GM13977 (cell line): ENCODE measurements at regions not wholly inside any gene's neighbourhood (a gene's known extent, or its start where the extent isn't known, plus 50 kb on each side); places are given as distances from the start of the nearest gene placed in this dataset.

ENCODE experiments used
- DNase-seq: peaks from one replicate; pipeline ENCODE4 v3.0.0; 2012; ENCODE audit warnings: low spot score
- in situ Hi-C: fragments of 300-500 bp; cut with MboI; formaldehyde crosslinking; loops from one replicate; pipeline ENCODE4 v1.12.0; 2022; ENCODE audit warnings: low sequenced_read_pairs, low pct_unique_long_range_greater_than_20kb, mixed read lengths, inconsistent platforms; ENCODE audit not compliant: unreplicated experiment
- TF ChIP-seq, protein P1 (sequence below): IDR thresholded peaks from 2 replicates; pipeline ENCODE4 v1.5.1; 2012; ENCODE audit warnings: mild to moderate bottlenecking, control low read depth; ENCODE audit not compliant: insufficient read depth; ENCODE audit errors: extremely low read depth, missing control alignments

DNA sequence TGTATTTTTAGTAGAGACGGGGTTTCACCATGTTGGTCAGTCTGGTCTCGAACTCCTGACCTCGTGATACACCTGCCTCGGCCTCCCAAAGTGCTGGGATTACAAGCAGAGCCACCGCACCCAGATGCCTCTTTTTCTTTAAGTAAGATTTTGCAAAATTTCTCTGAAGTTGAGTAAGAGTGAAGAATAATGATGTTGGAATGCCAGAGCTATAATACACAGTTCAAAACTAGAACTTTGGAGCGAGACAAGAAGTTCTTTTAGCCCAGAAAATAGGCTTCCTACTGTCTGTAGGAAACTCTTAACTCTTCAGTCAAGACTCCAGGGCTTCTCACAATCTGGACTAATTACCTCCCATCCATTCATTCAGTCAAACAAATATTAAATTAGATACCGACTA is 51.4 kb downstream of the MARCHF4 start:
- in situ Hi-C loops: no loop called here
- TF ChIP-seq, protein P1, sequence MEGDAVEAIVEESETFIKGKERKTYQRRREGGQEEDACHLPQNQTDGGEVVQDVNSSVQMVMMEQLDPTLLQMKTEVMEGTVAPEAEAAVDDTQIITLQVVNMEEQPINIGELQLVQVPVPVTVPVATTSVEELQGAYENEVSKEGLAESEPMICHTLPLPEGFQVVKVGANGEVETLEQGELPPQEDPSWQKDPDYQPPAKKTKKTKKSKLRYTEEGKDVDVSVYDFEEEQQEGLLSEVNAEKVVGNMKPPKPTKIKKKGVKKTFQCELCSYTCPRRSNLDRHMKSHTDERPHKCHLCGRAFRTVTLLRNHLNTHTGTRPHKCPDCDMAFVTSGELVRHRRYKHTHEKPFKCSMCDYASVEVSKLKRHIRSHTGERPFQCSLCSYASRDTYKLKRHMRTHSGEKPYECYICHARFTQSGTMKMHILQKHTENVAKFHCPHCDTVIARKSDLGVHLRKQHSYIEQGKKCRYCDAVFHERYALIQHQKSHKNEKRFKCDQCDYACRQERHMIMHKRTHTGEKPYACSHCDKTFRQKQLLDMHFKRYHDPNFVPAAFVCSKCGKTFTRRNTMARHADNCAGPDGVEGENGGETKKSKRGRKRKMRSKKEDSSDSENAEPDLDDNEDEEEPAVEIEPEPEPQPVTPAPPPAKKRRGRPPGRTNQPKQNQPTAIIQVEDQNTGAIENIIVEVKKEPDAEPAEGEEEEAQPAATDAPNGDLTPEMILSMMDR: no peak
- DNase-seq: no peak

DNA sequence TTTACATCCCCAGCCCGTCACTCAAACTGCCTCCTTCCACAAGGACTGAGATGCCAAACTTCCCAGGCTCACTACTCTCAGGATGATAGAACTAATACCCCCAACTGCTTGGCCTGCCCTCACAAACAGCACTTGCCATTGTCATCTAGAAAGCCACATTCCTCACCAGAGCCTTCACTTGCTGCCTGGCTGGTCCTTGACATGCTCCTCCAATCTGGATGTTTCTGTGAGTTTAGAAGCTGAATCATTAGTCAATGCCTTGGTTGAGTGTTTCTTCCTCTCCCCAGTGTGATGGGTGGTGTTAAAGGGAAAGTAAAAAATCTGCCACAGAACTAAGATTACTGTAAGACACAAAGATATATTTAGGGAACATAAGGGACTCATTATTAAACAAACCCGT is 52.5 kb downstream of the MARCHF4 start:
- in situ Hi-C loops: no loop called here
- no peak for DNase-seq
- TF ChIP-seq, protein P1: no peak

DNA sequence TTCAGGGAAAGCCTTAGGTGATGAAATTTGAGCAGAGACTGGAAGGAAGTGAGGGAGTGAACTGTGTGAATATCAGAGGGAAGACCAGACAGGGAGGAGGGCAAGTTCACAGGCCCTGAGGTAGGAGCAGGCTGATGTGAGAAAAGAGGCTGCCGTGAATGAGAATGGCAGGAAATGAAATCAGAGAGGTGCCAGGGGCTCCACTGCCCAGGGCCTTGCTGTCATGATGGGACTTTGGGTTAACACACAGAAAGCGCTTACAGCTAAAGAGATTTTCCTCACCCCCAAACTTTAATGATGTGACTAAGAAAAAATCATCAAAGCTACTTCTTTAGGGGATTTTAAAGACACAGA is 53.8 kb downstream of the MARCHF4 start:
- no peak for DNase-seq
- TF ChIP-seq, protein P1: no peak
- in situ Hi-C loops: no loop called here

DNA sequence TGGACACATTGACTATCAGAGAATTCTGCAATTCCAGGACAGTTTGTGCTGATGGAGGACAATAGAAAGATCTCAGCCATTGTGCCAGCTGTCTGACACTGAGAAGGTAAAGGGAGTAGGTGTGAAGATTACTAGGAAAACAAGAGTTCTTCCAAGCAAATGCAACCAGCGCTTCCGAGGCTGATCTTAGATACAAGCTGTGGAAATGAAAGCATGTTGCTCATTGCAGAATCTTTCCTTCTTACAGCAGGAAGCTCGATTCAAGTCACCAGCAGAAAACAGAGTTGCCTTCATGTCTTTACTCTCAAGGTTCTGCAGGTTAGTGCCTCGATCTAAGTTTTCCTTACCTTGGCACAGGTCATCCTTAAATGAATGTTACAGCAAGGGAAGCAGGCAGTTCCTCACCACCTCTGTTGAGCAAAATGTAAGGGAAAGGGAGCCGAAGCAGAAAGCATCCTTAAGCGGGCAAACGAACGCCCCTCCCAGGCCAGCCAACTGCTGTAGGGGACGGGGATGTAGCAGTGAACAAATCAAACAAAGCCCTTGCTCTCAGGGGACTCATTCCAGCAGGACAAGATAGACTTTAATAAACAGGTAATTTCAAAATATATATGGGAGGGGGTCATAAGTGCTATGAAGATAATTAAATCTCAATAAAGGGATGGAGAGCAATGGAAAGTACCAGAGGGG is 54.3 kb downstream of the MARCHF4 start:
- DNase-seq: no peak
- in situ Hi-C loops: no loop called here
- TF ChIP-seq, protein P1: no peak

DNA sequence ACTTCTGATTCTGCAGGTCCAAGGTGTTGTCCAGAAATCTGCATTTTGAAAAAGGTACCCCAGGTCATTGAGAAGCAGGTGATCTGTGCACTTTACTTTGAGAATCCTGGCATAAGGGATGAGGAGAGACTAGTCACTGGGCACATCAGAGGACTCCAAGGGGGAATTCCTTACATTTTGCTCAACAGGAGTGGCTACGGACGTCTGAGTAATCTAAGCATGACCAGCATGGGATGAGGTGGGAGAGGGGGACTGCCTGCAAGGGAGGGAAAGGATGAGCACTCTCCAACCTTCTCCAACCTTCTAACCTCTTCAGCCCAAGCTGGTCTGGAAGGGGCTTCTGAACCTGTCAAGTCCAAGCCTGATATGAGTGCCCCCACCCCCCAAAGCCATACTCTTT is 55.5 kb downstream of the MARCHF4 start:
- no peak for DNase-seq
- in situ Hi-C loops: no loop called here
- TF ChIP-seq, protein P1: no peak

DNA sequence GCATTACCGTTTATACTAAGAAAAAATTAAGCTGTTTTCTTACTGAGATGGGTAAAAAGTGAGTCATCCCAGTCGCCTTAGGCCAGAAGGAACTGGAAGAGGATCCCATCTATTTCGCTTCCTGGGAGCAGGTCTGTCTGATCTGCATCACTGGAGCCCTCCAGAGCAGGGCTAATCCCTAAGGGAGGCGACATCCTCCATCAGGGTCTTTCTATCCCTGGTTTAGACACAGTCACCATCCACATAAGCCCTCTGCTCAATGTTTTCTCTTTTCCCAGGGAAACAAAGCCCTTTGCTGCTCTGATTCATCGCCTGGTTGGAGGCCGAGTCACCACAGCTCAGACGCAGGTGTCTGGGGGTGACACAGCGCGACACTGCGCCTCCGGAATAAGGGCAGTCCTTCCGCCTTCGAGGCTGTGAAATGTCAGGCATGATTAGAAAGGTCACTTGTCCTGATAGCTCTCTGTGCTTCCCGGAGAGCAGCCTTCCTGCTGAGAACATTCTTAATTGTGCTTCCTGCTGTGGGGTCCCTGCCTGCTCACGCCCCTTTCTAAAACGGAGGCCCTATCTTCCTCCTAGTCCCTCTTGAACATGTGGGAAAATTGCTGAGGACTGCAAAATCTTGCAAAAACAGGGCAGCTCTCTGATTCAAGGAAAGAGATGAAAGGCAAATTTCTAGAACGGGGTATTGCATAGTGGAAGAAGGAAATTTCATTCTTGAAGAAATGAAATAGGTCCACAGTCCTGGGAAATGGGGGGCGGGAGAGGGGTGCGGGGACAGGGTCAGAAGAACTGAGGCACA is 56.3 kb downstream of the MARCHF4 start:
- no peak for DNase-seq
- in situ Hi-C loops: no loop called here
- TF ChIP-seq, protein P1: no peak
